C4-2B (cell line): ENCODE measurements at regions not wholly inside any gene's neighbourhood (a gene's known extent, or its start where the extent isn't known, plus 50 kb on each side); places are given as distances from the start of the nearest gene placed in this dataset.

Source experiments
- H3K27ac ChIP-seq: fragments of 450-650 bp; 2 replicates; pipeline ENCODE4 v1.5.1; 2017
- CTCF ChIP-seq: fragments of 450-650 bp; conservative IDR thresholded peaks from 2 replicates; pipeline ENCODE4 v1.5.1; 2017; ENCODE audit warnings: mild to moderate bottlenecking
- ZFX ChIP-seq: fragments of 450-650 bp; IDR thresholded peaks from 2 replicates; pipeline ENCODE4 v1.6.1; 2017

GRCh38 chr17:65417406-65418221 is 143.8 kb downstream of the AXIN2 start:
- TF ChIP-seq CTCF (no peak), ZFX (no peak)
- H3K27ac ChIP-seq = no peak overlapping the region

- TF ChIP-seq ZFX (no peak), CTCF (no peak)
- H3K27ac ChIP-seq = no peak overlapping the region
These were observed 145.5 kb downstream of the AXIN2 start for GRCh38 chr17:65415991-65416390.

GRCh38 chr17:65413390-65413789 is 148.1 kb downstream of the AXIN2 start:
- TF ChIP-seq CTCF (no peak), ZFX (no peak)
- no peak overlapping the region for H3K27ac ChIP-seq

GRCh38 chr17:65409381-65409780 is 152.1 kb downstream of the AXIN2 start:
- H3K27ac ChIP-seq = no peak overlapping the region
- TF ChIP-seq ZFX (no peak), CTCF (no peak)

- no peak overlapping the region for H3K27ac ChIP-seq
- TF ChIP-seq ZFX (no peak), CTCF (no peak)
These were observed 153.4 kb downstream of the AXIN2 start for GRCh38 chr17:65408050-65408449.

GRCh38 chr17:65407017-65407416 is 154.4 kb downstream of the AXIN2 start:
- no peak for TF ChIP-seq ZFX
- no peak for TF ChIP-seq CTCF
- no peak overlapping the region for H3K27ac ChIP-seq

- TF ChIP-seq ZFX (no peak), CTCF (no peak)
- H3K27ac ChIP-seq = no peak overlapping the region
These were observed 154.9 kb downstream of the AXIN2 start for GRCh38 chr17:65406552-65406951.
